ENCODE measurements at regions not wholly inside any gene's neighbourhood (a gene's known extent, or its start where the extent isn't known, plus 50 kb on each side); places are given as distances from the start of the nearest gene placed in this dataset.

GRCh38 chr16:55002419-55002818, 71.8 kb downstream of the IRX5 start:
- TF ChIP-seq POLR2A (IDR thresholded peaks at IDR 0.05; ENCODE audit: low read depth, low read length) (no peak), CTCF (conservative IDR thresholded peaks at IDR 0.05; ENCODE audit: low read depth, low read length) (no peak), MAFK (IDR thresholded peaks at IDR 0.05; ENCODE audit: low read depth, low read length) (no peak)

Data from IMR-90 (cell line).